Neuronal stem cell (in vitro differentiated cells): ENCODE measurements at regions not wholly inside any gene's neighbourhood (a gene's known extent, or its start where the extent isn't known, plus 50 kb on each side); places are given as distances from the start of the nearest gene placed in this dataset.
A peak's percentile ranks its signal among the peaks of the same experiment; 100 is the strongest.

Source experiments
- DNase-seq: peaks from one replicate; pipeline ENCODE4 v3.0.0-alpha.2; 2013; ENCODE audit warnings: low spot score
- H2AFZ ChIP-seq: one replicate; pipeline ENCODE4 v1.6.1; 2013; ENCODE audit warnings: mild to moderate bottlenecking, low read length, inconsistent platforms
- H2AK5ac ChIP-seq: 2 replicates; pipeline ENCODE4 v1.6.1; 2013; ENCODE audit warnings: low read depth, mild to moderate bottlenecking, inconsistent platforms, low read length, moderate library complexity, mixed read lengths
- H2BK120ac ChIP-seq: 2 replicates; pipeline ENCODE4 v1.6.1; 2013; ENCODE audit warnings: low read depth, mild to moderate bottlenecking, inconsistent platforms, low read length, moderate library complexity, mixed read lengths
- H2BK12ac ChIP-seq: one replicate; pipeline ENCODE4 v1.6.1; 2013; ENCODE audit warnings: low read length, inconsistent platforms
- H2BK15ac ChIP-seq: 2 replicates; pipeline ENCODE4 v1.6.1; 2013; ENCODE audit warnings: mild to moderate bottlenecking, low read length, inconsistent platforms, mixed read lengths
- H2BK5ac ChIP-seq: one replicate; pipeline ENCODE4 v1.6.1; 2013; ENCODE audit warnings: inconsistent platforms, mild to moderate bottlenecking, low read length, moderate library complexity
- H3K14ac ChIP-seq: one replicate; pipeline ENCODE4 v1.6.1; 2013; ENCODE audit warnings: low read length, inconsistent platforms
- H3K18ac ChIP-seq: 2 replicates; pipeline ENCODE4 v1.6.1; 2013; ENCODE audit warnings: low read length, inconsistent platforms
- H3K23ac ChIP-seq: 2 replicates; pipeline ENCODE4 v1.6.1; 2013; ENCODE audit warnings: low read depth, mild to moderate bottlenecking, mixed read lengths, low read length, inconsistent platforms; ENCODE audit not compliant: poor library complexity
- H3K27ac ChIP-seq: replicated peaks from 3 replicates; pipeline ENCODE4 v1.5.1; 2013; ENCODE audit warnings: low read length, inconsistent platforms
- H3K27me3 ChIP-seq, 3 experiments: 2 replicates each; pipeline ENCODE4 v1.6.1; 2013; ENCODE audit warnings: low read length in 3 of 3, mild to moderate bottlenecking in 2 of 3, inconsistent platforms in 1 of 3, low read depth in 1 of 3, mixed read lengths in 1 of 3, moderate library complexity in 1 of 3; ENCODE audit not compliant: control insufficient read depth in 3 of 3, insufficient read depth in 3 of 3
- H3K36me3 ChIP-seq, 2 donors: replicated peaks in 1 of 2; 2 replicates each; pipeline ENCODE4 v1.6.1; 2013; ENCODE audit warnings: low read length in 2 of 2; ENCODE audit not compliant: control insufficient read depth in 2 of 2, insufficient read depth in 2 of 2
- H3K4ac ChIP-seq: 2 replicates; pipeline ENCODE4 v1.6.1; 2013; ENCODE audit warnings: inconsistent platforms, mild to moderate bottlenecking, low read length, moderate library complexity
- H3K4me1 ChIP-seq, 2 donors: 1 replicate in 1 of 2; 2 replicates in 1 of 2; pipeline ENCODE4 v1.6.1; 2013; ENCODE audit warnings: low read length in 2 of 2, low read depth in 1 of 2; ENCODE audit not compliant: control insufficient read depth in 2 of 2, insufficient read depth in 1 of 2
- H3K4me2 ChIP-seq: one replicate; pipeline ENCODE4 v1.6.1; 2013; ENCODE audit warnings: mild to moderate bottlenecking, low read length, inconsistent platforms; ENCODE audit not compliant: insufficient read depth, poor library complexity, severe bottlenecking
- H3K4me3 ChIP-seq, 2 donors: 2 replicates each; pipeline ENCODE4 v1.5.1; 2013; ENCODE audit warnings: low read length in 2 of 2, mild to moderate bottlenecking in 2 of 2, inconsistent platforms in 1 of 2, moderate library complexity in 1 of 2
- H3K79me1 ChIP-seq: one replicate; pipeline ENCODE4 v1.6.1; 2013; ENCODE audit warnings: low read depth, mild to moderate bottlenecking, inconsistent platforms, low read length, moderate library complexity
- H3K9ac ChIP-seq: one replicate; pipeline ENCODE4 v1.6.1; 2013; ENCODE audit warnings: mild to moderate bottlenecking, low read depth, low read length, inconsistent platforms; ENCODE audit not compliant: poor library complexity
- H3K9me3 ChIP-seq, 2 donors: replicated peaks in 1 of 2; 2 replicates each; pipeline versions ENCODE3 to v1.6.1; 2013; ENCODE audit warnings: low read length in 2 of 2, mild to moderate bottlenecking in 2 of 2, inconsistent platforms in 1 of 2, low read depth in 1 of 2, mixed read lengths in 1 of 2, moderate library complexity in 1 of 2; ENCODE audit not compliant: control insufficient read depth in 2 of 2, insufficient read depth in 1 of 2
- H4K8ac ChIP-seq: one replicate; pipeline ENCODE4 v1.6.1; 2013; ENCODE audit warnings: low read depth, mild to moderate bottlenecking, inconsistent platforms, low read length, moderate library complexity
- H4K91ac ChIP-seq: one replicate; pipeline ENCODE4 v1.6.1; 2013; ENCODE audit warnings: low read length, low read depth, mild to moderate bottlenecking, inconsistent platforms; ENCODE audit not compliant: poor library complexity
- WGBS, 2 donors: extraction: QIAGEN DNeasy Blood & Tissue Kit; methylation state at CpG; one replicate each; pipeline ENCODE4 v1.1.7; 2013; ENCODE audit warnings: missing lambda C conversion rate in 2 of 2, mixed read lengths in 1 of 2; ENCODE audit not compliant: insufficient read length in 2 of 2, insufficient replicate concordance in 1 of 2; ENCODE audit errors: extremely low coverage in 2 of 2; 5-methylcytosine and 5-hydroxymethylcytosine counted together

DNA sequence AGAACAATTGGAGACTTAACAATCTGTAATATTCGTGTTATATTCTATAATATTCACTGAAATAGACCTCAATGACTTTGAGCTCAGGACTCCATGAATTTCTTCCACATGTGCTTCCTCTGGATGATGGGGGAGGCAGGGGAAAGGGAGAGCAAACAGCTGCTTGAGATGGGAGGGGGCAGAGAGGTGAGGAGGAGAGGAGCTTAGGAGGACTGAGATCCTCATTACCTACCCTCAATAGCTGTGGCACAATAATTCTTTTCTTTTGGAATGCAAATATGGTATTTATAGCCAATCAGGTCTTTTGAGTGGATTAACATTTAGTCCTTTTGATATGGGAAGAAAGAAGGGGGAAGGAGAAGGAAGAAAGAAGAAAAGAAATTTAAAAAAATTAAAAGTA is 64.1 kb upstream of the ZNF217 start:
- H2BK15ac ChIP-seq, result no peak overlapping the region
- no peak overlapping the region for H3K9ac ChIP-seq
- H3K4me1 ChIP-seq, result peaks cover 9 to 11% of the 10 kb centered on the region in 2 donors
- no peak overlapping the region for H3K23ac ChIP-seq
- no peak overlapping the region for H3K4ac ChIP-seq
- no peak overlapping the region for H3K18ac ChIP-seq
- no peaks in the 10 kb centered on the region for H3K36me3 ChIP-seq
- no peak overlapping the region for H3K27ac ChIP-seq
- no CpG with 5 or more reads among the region's 1 CpG for WGBS, 2 donors
- H2BK12ac ChIP-seq, result no peak overlapping the region
- no peak overlapping the region for H2BK120ac ChIP-seq
- H3K4me3 ChIP-seq, result no peak overlapping the region
- no peak overlapping the region for H2AK5ac ChIP-seq
- no peak overlapping the region for H3K14ac ChIP-seq
- no peak overlapping the region for H4K8ac ChIP-seq
- H4K91ac ChIP-seq, result no peak overlapping the region
- H2BK5ac ChIP-seq, result no peak overlapping the region
- H3K27me3 ChIP-seq, result no peaks in the 10 kb centered on the region
- H3K4me2 ChIP-seq, result no peak overlapping the region
- no peaks in the 10 kb centered on the region for H3K9me3 ChIP-seq
- no peak for DNase-seq
- H3K79me1 ChIP-seq, result no peaks in the 10 kb centered on the region
- no peak overlapping the region for H2AFZ ChIP-seq

- H2BK15ac ChIP-seq, result no peak overlapping the region
- H3K4me3 ChIP-seq, result no peak overlapping the region
- H3K36me3 ChIP-seq, result no peaks in the 10 kb centered on the region
- no peak overlapping the region for H3K23ac ChIP-seq
- no CpG with 5 or more reads among the region's 1 CpG for WGBS, 2 donors
- no peak overlapping the region for H2AFZ ChIP-seq
- no peak overlapping the region for H3K14ac ChIP-seq
- no peak overlapping the region for H3K9ac ChIP-seq
- no peaks in the 10 kb centered on the region for H3K9me3 ChIP-seq
- no peak overlapping the region for H3K18ac ChIP-seq
- H2BK12ac ChIP-seq, result no peak overlapping the region
- no peaks in the 10 kb centered on the region for H3K79me1 ChIP-seq
- no peak overlapping the region for H3K4me2 ChIP-seq
- no peak overlapping the region for H2BK5ac ChIP-seq
- H3K27ac ChIP-seq, result no peak overlapping the region
- peaks cover 13 to 14% of the 10 kb centered on the region in 2 donors for H3K4me1 ChIP-seq
- no peak overlapping the region for H3K4ac ChIP-seq
- H4K8ac ChIP-seq, result no peak overlapping the region
- H2BK120ac ChIP-seq, result no peak overlapping the region
- DNase-seq, result no peak
- no peaks in the 10 kb centered on the region for H3K27me3 ChIP-seq
- no peak overlapping the region for H2AK5ac ChIP-seq
- no peak overlapping the region for H4K91ac ChIP-seq
These were observed 63.6 kb upstream of the ZNF217 start for GRCh38 chr20:53657279-53657678.

GRCh38 chr20:53656293-53657202 is 62.9 kb upstream of the ZNF217 start:
- WGBS, 2 donors, result no CpG with 5 or more reads among the region's 4 CpGs
- no peak overlapping the region for H3K9ac ChIP-seq
- H2BK120ac ChIP-seq, result no peak overlapping the region
- no peak overlapping the region for H2BK5ac ChIP-seq
- H3K79me1 ChIP-seq, result no peaks in the 10 kb centered on the region
- no peak overlapping the region for H3K23ac ChIP-seq
- no peak overlapping the region for H3K4me3 ChIP-seq
- H3K36me3 ChIP-seq, result no peaks in the 10 kb centered on the region
- no peaks in the 10 kb centered on the region for H3K9me3 ChIP-seq
- H3K4me1 ChIP-seq, result peaks cover 12 to 17% of the 10 kb centered on the region in 2 donors
- no peak overlapping the region for H3K4me2 ChIP-seq
- no peak overlapping the region for H2BK12ac ChIP-seq
- no peak overlapping the region for H3K14ac ChIP-seq
- no peak overlapping the region for H2BK15ac ChIP-seq
- H4K91ac ChIP-seq, result no peak overlapping the region
- H2AK5ac ChIP-seq, result no peak overlapping the region
- H3K27me3 ChIP-seq, result no peaks in the 10 kb centered on the region
- no peak overlapping the region for H3K4ac ChIP-seq
- H3K18ac ChIP-seq, result no peak overlapping the region
- no peak for DNase-seq
- no peak overlapping the region for H3K27ac ChIP-seq
- H4K8ac ChIP-seq, result no peak overlapping the region
- peak overlapping the region; percentile 2 for H2AFZ ChIP-seq

DNA sequence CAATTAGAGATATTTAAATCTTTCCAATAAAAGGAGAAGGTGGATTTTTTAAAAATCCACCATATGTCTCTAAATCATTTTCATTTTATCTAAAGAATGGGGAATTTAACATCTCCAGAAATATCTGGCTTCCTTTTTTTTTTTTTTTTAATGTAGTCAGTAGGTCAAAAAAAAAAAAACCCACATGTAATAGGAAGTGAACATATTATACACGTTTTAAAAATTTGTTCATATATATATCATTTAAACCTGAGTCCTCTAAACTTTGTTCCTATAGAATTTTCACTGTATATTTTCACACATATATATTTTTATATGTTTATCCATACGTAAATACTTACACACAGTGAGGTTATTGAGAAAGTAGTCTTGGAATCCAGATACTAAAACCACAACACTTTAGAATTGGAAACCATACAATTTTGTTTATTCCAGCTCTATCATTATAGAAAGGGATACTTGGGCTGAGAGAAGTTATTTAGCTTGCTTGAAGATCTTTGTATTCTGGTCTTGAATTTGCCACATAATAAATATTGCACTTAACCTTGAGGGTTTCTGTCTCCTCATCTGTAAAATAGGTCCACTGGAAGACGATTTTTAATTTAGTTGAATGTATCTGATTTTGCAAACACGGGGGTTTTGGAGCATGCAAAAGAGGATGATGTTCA is 62.1 kb upstream of the ZNF217 start:
- Histone ChIP-seq H3K4ac (no peak overlapping the region), H3K4me1 (peaks cover 9 to 17% of the 10 kb centered on the region in 2 donors)
- WGBS, 2 donors, result no CpG with 5 or more reads among the region's 4 CpGs

More for the DNA sequence above, 62.1 kb upstream of the ZNF217 start:
- no peak overlapping the region for H3K23ac ChIP-seq
- no peak overlapping the region for H2BK12ac ChIP-seq
- H3K9me3 ChIP-seq, result no peaks in the 10 kb centered on the region
- H3K9ac ChIP-seq, result no peak overlapping the region
- no peak overlapping the region for H2BK5ac ChIP-seq
- H3K27me3 ChIP-seq, result no peaks in the 10 kb centered on the region
- H2AFZ ChIP-seq, result no peak overlapping the region
- H3K27ac ChIP-seq, result no peak overlapping the region
- H3K18ac ChIP-seq, result no peak overlapping the region
- H3K4me3 ChIP-seq, result no peak overlapping the region
- H3K79me1 ChIP-seq, result no peaks in the 10 kb centered on the region
- no peak overlapping the region for H4K91ac ChIP-seq
- H3K14ac ChIP-seq, result no peak overlapping the region
- H2BK15ac ChIP-seq, result no peak overlapping the region
- no peak overlapping the region for H2AK5ac ChIP-seq
- no peak overlapping the region for H3K4me2 ChIP-seq
- H4K8ac ChIP-seq, result no peak overlapping the region
- no peak overlapping the region for H2BK120ac ChIP-seq
- no peaks in the 10 kb centered on the region for H3K36me3 ChIP-seq
- no peak for DNase-seq
